Effector memory CD8-positive, alpha-beta T cell (primary cell): ENCODE measurements at regions not wholly inside any gene's neighbourhood (a gene's known extent, or its start where the extent isn't known, plus 50 kb on each side); places are given as distances from the start of the nearest gene placed in this dataset.

ENCODE experiments used
- ATAC-seq: fragments of 150-1000 bp; cut with Tn5 transposase; replicated peaks from 2 replicates; pipeline ENCODE4 v1.10.0; 2021; ENCODE audit warnings: mild to moderate bottlenecking, moderate library complexity
- DNase-seq, 3 experiments: peaks; one replicate each; pipeline ENCODE4 v3.0.0; 2021
- H3K27ac Mint-ChIP-seq, 2 donors: one replicate each; pipeline ENCODE4 v1.8.0; 2022; ENCODE audit warnings: mild to moderate bottlenecking in 2 of 2, mixed read lengths in 2 of 2, moderate library complexity in 2 of 2
- H3K27me3 Mint-ChIP-seq, 2 donors: one replicate each; pipeline ENCODE4 v1.8.0; 2022; ENCODE audit warnings: mixed read lengths in 2 of 2
- H3K36me3 Mint-ChIP-seq: one replicate; pipeline ENCODE4 v1.8.0; 2022; ENCODE audit warnings: mild to moderate bottlenecking, moderate library complexity, mixed read lengths; ENCODE audit not compliant: insufficient read depth
- H3K4me1 Mint-ChIP-seq, 2 donors: one replicate each; pipeline ENCODE4 v1.8.0; 2022; ENCODE audit warnings: low read depth in 2 of 2, mixed read lengths in 2 of 2
- H3K4me3 Mint-ChIP-seq, 2 donors: one replicate each; pipeline ENCODE4 v1.8.0; 2022; ENCODE audit warnings: mild to moderate bottlenecking in 2 of 2, mixed read lengths in 2 of 2, moderate library complexity in 2 of 2
- H3K9me3 Mint-ChIP-seq, 2 donors: one replicate each; pipeline ENCODE4 v1.8.0; 2022; ENCODE audit warnings: mixed read lengths in 2 of 2

GRCh38 chr4:142983065-142983464, 137.0 kb upstream of the INPP4B start:
- H3K27me3 Mint-ChIP-seq: peaks cover 0 to 6% of the 10 kb centered on the region in 2 donors
- peaks cover 2 to 6% of the 10 kb centered on the region in 2 donors for H3K9me3 Mint-ChIP-seq
- no peaks in the 10 kb centered on the region for H3K36me3 Mint-ChIP-seq
- DNase-seq: no peak
- H3K4me1 Mint-ChIP-seq: no peaks in the 10 kb centered on the region
- H3K27ac Mint-ChIP-seq: no peak overlapping the region
- no peak overlapping the region for H3K4me3 Mint-ChIP-seq
- no peak for ATAC-seq

- Mint-ChIP-seq H3K27me3 (peaks cover 0 to 6% of the 10 kb centered on the region in 2 donors), H3K36me3 (no peaks in the 10 kb centered on the region), H3K4me1 (no peaks in the 10 kb centered on the region), H3K27ac (no peak overlapping the region), H3K9me3 (peaks cover 2 to 6% of the 10 kb centered on the region in 2 donors), H3K4me3 (no peak overlapping the region)
- ATAC-seq: no peak
- no peak for DNase-seq
These were observed 137.5 kb upstream of the INPP4B start for GRCh38 chr4:142983589-142983988.

- DNase-seq (no peak), ATAC-seq (no peak)
- Mint-ChIP-seq H3K9me3 (peaks cover 4 to 6% of the 10 kb centered on the region in 2 donors), H3K27ac (no peak overlapping the region), H3K36me3 (no peaks in the 10 kb centered on the region), H3K4me1 (no peaks in the 10 kb centered on the region), H3K27me3 (peaks cover 0 to 6% of the 10 kb centered on the region in 2 donors), H3K4me3 (no peak overlapping the region)
These were observed 138.9 kb upstream of the INPP4B start for GRCh38 chr4:142984871-142985585.

GRCh38 chr4:143016171-143016570, 168.5 kb upstream of the USP38 start:
- DNase-seq: no peak
- H3K27me3 Mint-ChIP-seq: no peaks in the 10 kb centered on the region

GRCh38 chr4:143017210-143017609, 167.5 kb upstream of the USP38 start:
- ATAC-seq: no peak

More at GRCh38 chr4:143016171-143016570, 168.5 kb upstream of the USP38 start:
- Mint-ChIP-seq H3K27ac (no peak overlapping the region), H3K4me3 (no peak overlapping the region), H3K4me1 (no peaks in the 10 kb centered on the region), H3K9me3 (peaks cover 0 to 3% of the 10 kb centered on the region in 2 donors), H3K36me3 (no peaks in the 10 kb centered on the region)
- no peak for ATAC-seq

GRCh38 chr4:143019351-143019750, 165.4 kb upstream of the USP38 start:
- Mint-ChIP-seq H3K27ac (no peak overlapping the region), H3K4me3 (no peak overlapping the region), H3K9me3 (peaks cover 0 to 2% of the 10 kb centered on the region in 2 donors), H3K4me1 (no peaks in the 10 kb centered on the region), H3K27me3 (peaks cover 0 to 7% of the 10 kb centered on the region in 2 donors), H3K36me3 (no peaks in the 10 kb centered on the region)
- ATAC-seq (no peak), DNase-seq (no peak)

More at GRCh38 chr4:143017210-143017609, 167.5 kb upstream of the USP38 start:
- DNase-seq: no peak
- Mint-ChIP-seq H3K27me3 (no peaks in the 10 kb centered on the region), H3K27ac (no peak overlapping the region), H3K36me3 (no peaks in the 10 kb centered on the region), H3K4me3 (no peak overlapping the region), H3K9me3 (peaks cover 0 to 2% of the 10 kb centered on the region in 2 donors), H3K4me1 (no peaks in the 10 kb centered on the region)

- Mint-ChIP-seq H3K4me1 (no peaks in the 10 kb centered on the region), H3K27ac (no peak overlapping the region), H3K36me3 (no peaks in the 10 kb centered on the region), H3K4me3 (no peak overlapping the region), H3K9me3 (no peaks in the 10 kb centered on the region), H3K27me3 (peaks cover 5 to 7% of the 10 kb centered on the region in 2 donors)
- ATAC-seq: no peak
- DNase-seq: no peak
These were observed 163.3 kb upstream of the USP38 start for GRCh38 chr4:143021384-143021783.

GRCh38 chr4:143023239-143023918, 161.3 kb upstream of the USP38 start:
- Mint-ChIP-seq H3K9me3 (no peaks in the 10 kb centered on the region), H3K4me1 (no peaks in the 10 kb centered on the region), H3K4me3 (no peak overlapping the region), H3K36me3 (no peaks in the 10 kb centered on the region), H3K27me3 (peaks cover 5 to 7% of the 10 kb centered on the region in 2 donors), H3K27ac (no peak overlapping the region)
- no peak for DNase-seq
- no peak for ATAC-seq

- DNase-seq: no peak
- Mint-ChIP-seq H3K4me3 (no peak overlapping the region), H3K4me1 (no peaks in the 10 kb centered on the region), H3K36me3 (no peaks in the 10 kb centered on the region), H3K9me3 (peaks cover 0 to 3% of the 10 kb centered on the region in 2 donors), H3K27ac (no peak overlapping the region), H3K27me3 (peaks cover 5 to 7% of the 10 kb centered on the region in 2 donors)
- no peak for ATAC-seq
These were observed 159.5 kb upstream of the USP38 start for GRCh38 chr4:143025081-143025704.

- no peaks in the 10 kb centered on the region for H3K4me1 Mint-ChIP-seq
- H3K27me3 Mint-ChIP-seq: peaks cover 5 to 12% of the 10 kb centered on the region in 2 donors
- no peak overlapping the region for H3K4me3 Mint-ChIP-seq
- no peak overlapping the region for H3K27ac Mint-ChIP-seq
- DNase-seq (no peak), ATAC-seq (no peak)
- peaks cover 2% of the 10 kb centered on the region for H3K36me3 Mint-ChIP-seq
- peaks cover 0 to 4% of the 10 kb centered on the region in 2 donors for H3K9me3 Mint-ChIP-seq
These were observed 158.1 kb upstream of the USP38 start for GRCh38 chr4:143026459-143027170.

- Mint-ChIP-seq H3K36me3 (peaks cover 2% of the 10 kb centered on the region), H3K27ac (no peak overlapping the region), H3K4me3 (no peak overlapping the region), H3K9me3 (peaks cover 0 to 2% of the 10 kb centered on the region in 2 donors), H3K27me3 (peaks cover 0 to 12% of the 10 kb centered on the region in 2 donors), H3K4me1 (no peaks in the 10 kb centered on the region)
- DNase-seq (no peak), ATAC-seq (no peak)
These were observed 149.1 kb upstream of the USP38 start for GRCh38 chr4:143035661-143036060.

GRCh38 chr4:143036443-143036842, 148.3 kb upstream of the USP38 start:
- Mint-ChIP-seq H3K4me1 (no peaks in the 10 kb centered on the region), H3K4me3 (no peak overlapping the region), H3K9me3 (no peaks in the 10 kb centered on the region), H3K27me3 (peaks cover 0 to 7% of the 10 kb centered on the region in 2 donors), H3K27ac (no peak overlapping the region), H3K36me3 (peaks cover 1% of the 10 kb centered on the region)
- ATAC-seq (no peak), DNase-seq (no peak)

- no peaks in the 10 kb centered on the region for H3K9me3 Mint-ChIP-seq
- ATAC-seq (no peak), DNase-seq (no peak)
- H3K4me1 Mint-ChIP-seq: no peaks in the 10 kb centered on the region
- H3K27me3 Mint-ChIP-seq: no peaks in the 10 kb centered on the region
- H3K27ac Mint-ChIP-seq: no peak overlapping the region
- no peak overlapping the region for H3K4me3 Mint-ChIP-seq
- H3K36me3 Mint-ChIP-seq: no peaks in the 10 kb centered on the region
These were observed 138.3 kb upstream of the USP38 start for GRCh38 chr4:143046454-143046853.
